Endothelial cell of umbilical vein (primary cell): ENCODE measurements at regions not wholly inside any gene's neighbourhood (a gene's known extent, or its start where the extent isn't known, plus 50 kb on each side); places are given as distances from the start of the nearest gene placed in this dataset.

ENCODE experiments used
- EZH2 ChIP-seq: IDR thresholded peaks from 2 replicates; pipeline ENCODE4 v1.6.1; 2012; ENCODE audit warnings: borderline replicate concordance, low read depth, mild to moderate bottlenecking, moderate library complexity, low read length, inconsistent platforms; ENCODE audit not compliant: severe bottlenecking
- FOS ChIP-seq: IDR thresholded peaks from 2 replicates; pipeline ENCODE4 v1.6.1; 2011; ENCODE audit warnings: mild to moderate bottlenecking, low read length, moderate library complexity, borderline replicate concordance; ENCODE audit not compliant: insufficient read depth
- GATA2 ChIP-seq: IDR thresholded peaks from 2 replicates; pipeline ENCODE4 v1.7.0; 2011; ENCODE audit warnings: low read depth, mild to moderate bottlenecking, moderate library complexity, mixed read lengths, low read length; ENCODE audit not compliant: insufficient read length, insufficient read depth
- JUN ChIP-seq: IDR thresholded peaks from 2 replicates; pipeline ENCODE4 v1.6.1; 2011; ENCODE audit warnings: borderline replicate concordance, low read depth; ENCODE audit not compliant: insufficient read length, insufficient read depth
- MAX ChIP-seq: IDR thresholded peaks from 2 replicates; pipeline ENCODE4 v1.6.1; 2011; ENCODE audit not compliant: insufficient read depth, insufficient read length
- MYC ChIP-seq: IDR thresholded peaks from one replicate; pipeline ENCODE4 v1.6.1; 2011; ENCODE audit warnings: mild to moderate bottlenecking, low read depth, low read length
- POLR2A ChIP-seq: IDR thresholded peaks from 2 replicates; pipeline ENCODE4 v1.6.1; 2012; ENCODE audit warnings: low read depth, mild to moderate bottlenecking, control low read depth, low read length
- POLR2AphosphoS5 ChIP-seq: IDR thresholded peaks from 2 replicates; pipeline ENCODE4 v1.6.1; 2012; ENCODE audit warnings: low read depth, mild to moderate bottlenecking, control low read depth, low read length, moderate library complexity; ENCODE audit not compliant: insufficient read depth
- TF ChIP-seq, protein P1 (sequence below), 2 donors: IDR thresholded peaks; 1 replicate in 1 of 2; 2 replicates in 1 of 2; pipeline ENCODE4 v1.5.1; 2011; ENCODE audit warnings: low read length in 2 of 2, mild to moderate bottlenecking in 2 of 2, moderate library complexity in 2 of 2, control low read depth in 1 of 2, inconsistent platforms in 1 of 2, low read depth in 1 of 2; ENCODE audit not compliant: insufficient read depth in 1 of 2; ENCODE audit errors: extremely low read depth in 1 of 2

GRCh38 chr6:121896771-121897170 lies 461.3 kb downstream of the GJA1 start:
- TF ChIP-seq, protein P1, sequence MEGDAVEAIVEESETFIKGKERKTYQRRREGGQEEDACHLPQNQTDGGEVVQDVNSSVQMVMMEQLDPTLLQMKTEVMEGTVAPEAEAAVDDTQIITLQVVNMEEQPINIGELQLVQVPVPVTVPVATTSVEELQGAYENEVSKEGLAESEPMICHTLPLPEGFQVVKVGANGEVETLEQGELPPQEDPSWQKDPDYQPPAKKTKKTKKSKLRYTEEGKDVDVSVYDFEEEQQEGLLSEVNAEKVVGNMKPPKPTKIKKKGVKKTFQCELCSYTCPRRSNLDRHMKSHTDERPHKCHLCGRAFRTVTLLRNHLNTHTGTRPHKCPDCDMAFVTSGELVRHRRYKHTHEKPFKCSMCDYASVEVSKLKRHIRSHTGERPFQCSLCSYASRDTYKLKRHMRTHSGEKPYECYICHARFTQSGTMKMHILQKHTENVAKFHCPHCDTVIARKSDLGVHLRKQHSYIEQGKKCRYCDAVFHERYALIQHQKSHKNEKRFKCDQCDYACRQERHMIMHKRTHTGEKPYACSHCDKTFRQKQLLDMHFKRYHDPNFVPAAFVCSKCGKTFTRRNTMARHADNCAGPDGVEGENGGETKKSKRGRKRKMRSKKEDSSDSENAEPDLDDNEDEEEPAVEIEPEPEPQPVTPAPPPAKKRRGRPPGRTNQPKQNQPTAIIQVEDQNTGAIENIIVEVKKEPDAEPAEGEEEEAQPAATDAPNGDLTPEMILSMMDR (IDR thresholded peaks at IDR 0.05; ENCODE audit: extremely low read depth in 1 of 2, insufficient read depth in 1 of 2, low read depth in 1 of 2, low read length in 2 of 2) = no peak
- TF ChIP-seq MYC (no peak), POLR2AphosphoS5 (no peak), POLR2A (no peak), JUN (no peak), EZH2 (no peak), MAX (no peak), GATA2 (no peak), FOS (no peak)
